Kasumi-1 (cell line): ENCODE measurements at regions not wholly inside any gene's neighbourhood (a gene's known extent, or its start where the extent isn't known, plus 50 kb on each side); places are given as distances from the start of the nearest gene placed in this dataset.
"Not testable (repeated sequence)": the region's sequence is repeated elsewhere in the genome, so short reads cannot be mapped to it uniquely, and the experiment has no call there.

ENCODE experiments used
- DNase-seq, 2 experiments: peaks; one replicate each; lab custom pipeline; 2025; lab: John Stamatoyannopoulos, UW

DNA sequence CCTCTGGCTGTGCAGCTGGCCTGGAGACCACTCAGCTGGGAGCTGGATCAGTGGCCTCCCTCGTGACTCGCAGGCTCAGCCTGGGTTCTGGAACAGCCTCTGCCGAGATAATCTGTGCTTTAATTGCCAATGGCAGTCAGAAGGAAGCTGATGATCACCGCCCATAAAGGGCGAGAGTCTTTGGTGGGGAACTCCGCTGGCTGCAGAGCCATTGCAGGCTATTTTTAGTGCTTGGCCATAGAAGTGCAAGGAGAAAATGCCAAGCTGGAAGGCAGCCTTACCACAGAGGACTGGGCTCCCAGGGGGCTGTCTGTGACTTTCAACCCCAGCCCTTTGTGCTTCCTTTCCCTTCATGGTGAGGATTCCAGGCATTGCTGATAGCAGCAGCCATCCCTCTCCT, 62.2 kb upstream of the TENM4 start:
- DNase-seq = no peak

- no peak for DNase-seq
Measured at GRCh38 chr11:79501707-79502106, 60.9 kb upstream of the TENM4 start.

GRCh38 chr11:79499929-79500328, 59.1 kb upstream of the TENM4 start:
- DNase-seq = not testable (repeated sequence)

GRCh38 chr11:79498667-79499066, 57.8 kb upstream of the TENM4 start:
- no peak for DNase-seq

- peak; percentile 18 to 21 for DNase-seq
Measured at GRCh38 chr11:79493555-79494171, 52.8 kb upstream of the TENM4 start.

GRCh38 chr11:79492008-79492407, 51.2 kb upstream of the TENM4 start:
- DNase-seq = no peak
